Osteoblast (primary cell): ENCODE measurements at regions not wholly inside any gene's neighbourhood (a gene's known extent, or its start where the extent isn't known, plus 50 kb on each side); places are given as distances from the start of the nearest gene placed in this dataset.

ENCODE experiments used
- DNase-seq: peaks from one replicate; pipeline ENCODE4 v3.0.0; 2011; ENCODE audit warnings: low spot score, mixed read lengths; ENCODE audit not compliant: insufficient read length; ENCODE audit errors: missing footprints
- H2AFZ ChIP-seq: 2 replicates; pipeline ENCODE4 v1.6.0; 2011; ENCODE audit warnings: mild to moderate bottlenecking, low read length
- H3K27ac ChIP-seq: 2 replicates; pipeline ENCODE4 v1.5.1; 2011; ENCODE audit warnings: mild to moderate bottlenecking, low read depth, low read length, moderate library complexity
- H3K27me3 ChIP-seq: 2 replicates; pipeline ENCODE4 v1.6.0; 2012; ENCODE audit warnings: mild to moderate bottlenecking, control low read depth, inconsistent platforms, low read length, moderate library complexity; ENCODE audit not compliant: insufficient read depth
- H3K36me3 ChIP-seq: 2 replicates; pipeline ENCODE4 v1.5.1; 2011; ENCODE audit warnings: mild to moderate bottlenecking, low read length, control low read depth, moderate library complexity; ENCODE audit not compliant: insufficient read depth
- H3K4me1 ChIP-seq: 2 replicates; pipeline ENCODE4 v1.5.1; 2011; ENCODE audit warnings: mild to moderate bottlenecking, low read length, control low read depth, moderate library complexity; ENCODE audit not compliant: insufficient read depth
- H3K4me2 ChIP-seq: 2 replicates; pipeline ENCODE4 v1.6.0; 2011; ENCODE audit warnings: mild to moderate bottlenecking, low read length; ENCODE audit not compliant: insufficient read depth
- H3K4me3 ChIP-seq: fragments of 200-600 bp; sonication (generic); 3 replicates; pipeline ENCODE4 v1.5.1; 2012; ENCODE audit warnings: mild to moderate bottlenecking, low read length, inconsistent platforms; ENCODE audit not compliant: insufficient read depth
- H3K79me2 ChIP-seq: 2 replicates; pipeline ENCODE4 v1.6.0; 2012; ENCODE audit warnings: mild to moderate bottlenecking, low read length, control low read depth, inconsistent platforms; ENCODE audit not compliant: insufficient read depth
- H3K9me3 ChIP-seq: 2 replicates; pipeline ENCODE4 v1.5.1; 2011; ENCODE audit warnings: low read depth, low read length, control low read depth
- H4K20me1 ChIP-seq: 2 replicates; pipeline ENCODE4 v1.6.0; 2012; ENCODE audit warnings: mild to moderate bottlenecking, low read length, control low read depth; ENCODE audit not compliant: insufficient read depth
- TF ChIP-seq, protein P1 (sequence below): IDR thresholded peaks from 2 replicates; pipeline ENCODE4 v1.5.1; 2011; ENCODE audit warnings: mild to moderate bottlenecking, low read depth, low read length, moderate library complexity; ENCODE audit errors: extremely low read depth

DNA sequence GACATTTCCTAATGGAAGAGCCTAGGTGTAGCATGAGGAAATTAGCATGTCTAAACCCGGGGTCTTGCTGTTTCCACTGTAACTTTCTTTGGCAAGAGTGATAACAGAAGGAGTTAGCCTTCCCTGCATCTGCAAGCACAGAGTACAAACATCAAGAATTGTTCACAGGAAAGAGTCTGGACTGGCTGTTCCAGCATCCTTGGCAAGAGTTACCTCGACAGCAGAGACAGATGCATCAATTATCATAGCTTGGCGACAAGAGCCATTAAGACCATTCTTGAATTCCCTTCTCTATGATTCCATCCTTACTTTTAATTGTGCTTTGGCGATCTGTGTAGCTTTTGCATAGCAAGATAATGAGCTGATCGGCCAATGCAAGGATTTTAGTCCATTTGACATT, 82.8 kb upstream of the RALGPS2 start:
- Histone ChIP-seq H2AFZ (no peak overlapping the region), H4K20me1 (no peaks in the 10 kb centered on the region), H3K27ac (no peak overlapping the region), H3K27me3 (no peaks in the 10 kb centered on the region), H3K79me2 (no peaks in the 10 kb centered on the region), H3K4me2 (no peak overlapping the region), H3K4me1 (peaks cover 44% of the 10 kb centered on the region), H3K4me3 (no peak overlapping the region), H3K9me3 (no peaks in the 10 kb centered on the region), H3K36me3 (no peaks in the 10 kb centered on the region)
- no peak for DNase-seq
- TF ChIP-seq, protein P1, sequence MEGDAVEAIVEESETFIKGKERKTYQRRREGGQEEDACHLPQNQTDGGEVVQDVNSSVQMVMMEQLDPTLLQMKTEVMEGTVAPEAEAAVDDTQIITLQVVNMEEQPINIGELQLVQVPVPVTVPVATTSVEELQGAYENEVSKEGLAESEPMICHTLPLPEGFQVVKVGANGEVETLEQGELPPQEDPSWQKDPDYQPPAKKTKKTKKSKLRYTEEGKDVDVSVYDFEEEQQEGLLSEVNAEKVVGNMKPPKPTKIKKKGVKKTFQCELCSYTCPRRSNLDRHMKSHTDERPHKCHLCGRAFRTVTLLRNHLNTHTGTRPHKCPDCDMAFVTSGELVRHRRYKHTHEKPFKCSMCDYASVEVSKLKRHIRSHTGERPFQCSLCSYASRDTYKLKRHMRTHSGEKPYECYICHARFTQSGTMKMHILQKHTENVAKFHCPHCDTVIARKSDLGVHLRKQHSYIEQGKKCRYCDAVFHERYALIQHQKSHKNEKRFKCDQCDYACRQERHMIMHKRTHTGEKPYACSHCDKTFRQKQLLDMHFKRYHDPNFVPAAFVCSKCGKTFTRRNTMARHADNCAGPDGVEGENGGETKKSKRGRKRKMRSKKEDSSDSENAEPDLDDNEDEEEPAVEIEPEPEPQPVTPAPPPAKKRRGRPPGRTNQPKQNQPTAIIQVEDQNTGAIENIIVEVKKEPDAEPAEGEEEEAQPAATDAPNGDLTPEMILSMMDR: no peak

DNA sequence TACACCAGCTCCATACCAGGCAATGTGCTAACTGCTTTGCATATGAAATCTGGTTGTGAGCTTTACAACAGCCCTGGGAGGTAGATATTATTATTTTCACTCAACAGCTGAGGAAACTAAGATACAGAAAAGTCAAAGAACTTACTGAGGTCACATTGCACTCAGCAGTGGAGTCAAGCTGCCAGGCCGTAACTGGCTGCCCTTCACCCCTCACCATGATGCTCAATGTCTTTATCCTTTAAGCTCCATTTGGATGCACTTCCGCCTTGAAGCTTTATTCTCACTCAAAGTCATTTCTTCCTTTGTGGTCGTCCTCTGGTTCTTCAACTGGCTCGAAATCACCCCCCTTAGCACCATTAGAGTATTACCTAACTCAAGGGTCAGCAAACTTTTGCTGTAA, 81.7 kb upstream of the RALGPS2 start:
- H3K4me3 ChIP-seq: no peak overlapping the region
- no peak overlapping the region for H3K4me2 ChIP-seq
- H3K27me3 ChIP-seq: no peaks in the 10 kb centered on the region
- no peaks in the 10 kb centered on the region for H4K20me1 ChIP-seq
- H3K4me1 ChIP-seq: peaks cover 44% of the 10 kb centered on the region
- TF ChIP-seq, protein P1: no peak
- H3K36me3 ChIP-seq: no peaks in the 10 kb centered on the region
- no peak overlapping the region for H2AFZ ChIP-seq
- no peaks in the 10 kb centered on the region for H3K79me2 ChIP-seq
- H3K27ac ChIP-seq: no peak overlapping the region
- DNase-seq: no peak
- H3K9me3 ChIP-seq: no peaks in the 10 kb centered on the region

DNA sequence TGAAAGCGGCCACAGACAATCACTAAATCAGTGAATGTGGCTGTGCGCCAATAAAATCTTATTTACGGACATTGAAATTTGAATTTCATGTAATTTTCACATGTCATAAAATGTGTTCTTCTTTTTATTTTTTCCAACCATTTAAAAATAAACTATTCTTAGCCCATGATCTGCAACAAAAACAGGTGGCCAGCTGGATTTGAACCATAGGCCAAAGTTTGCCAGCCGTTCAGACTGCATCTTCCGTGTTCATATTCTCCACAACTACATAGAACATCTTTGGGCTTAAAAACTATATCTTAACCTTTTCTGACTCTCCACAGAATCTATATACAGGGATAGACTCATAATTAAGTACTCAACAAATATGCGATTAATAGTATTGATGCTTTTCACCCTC, 81.2 kb upstream of the RALGPS2 start:
- TF ChIP-seq, protein P1: no peak
- no peak overlapping the region for H3K27ac ChIP-seq

DNA sequence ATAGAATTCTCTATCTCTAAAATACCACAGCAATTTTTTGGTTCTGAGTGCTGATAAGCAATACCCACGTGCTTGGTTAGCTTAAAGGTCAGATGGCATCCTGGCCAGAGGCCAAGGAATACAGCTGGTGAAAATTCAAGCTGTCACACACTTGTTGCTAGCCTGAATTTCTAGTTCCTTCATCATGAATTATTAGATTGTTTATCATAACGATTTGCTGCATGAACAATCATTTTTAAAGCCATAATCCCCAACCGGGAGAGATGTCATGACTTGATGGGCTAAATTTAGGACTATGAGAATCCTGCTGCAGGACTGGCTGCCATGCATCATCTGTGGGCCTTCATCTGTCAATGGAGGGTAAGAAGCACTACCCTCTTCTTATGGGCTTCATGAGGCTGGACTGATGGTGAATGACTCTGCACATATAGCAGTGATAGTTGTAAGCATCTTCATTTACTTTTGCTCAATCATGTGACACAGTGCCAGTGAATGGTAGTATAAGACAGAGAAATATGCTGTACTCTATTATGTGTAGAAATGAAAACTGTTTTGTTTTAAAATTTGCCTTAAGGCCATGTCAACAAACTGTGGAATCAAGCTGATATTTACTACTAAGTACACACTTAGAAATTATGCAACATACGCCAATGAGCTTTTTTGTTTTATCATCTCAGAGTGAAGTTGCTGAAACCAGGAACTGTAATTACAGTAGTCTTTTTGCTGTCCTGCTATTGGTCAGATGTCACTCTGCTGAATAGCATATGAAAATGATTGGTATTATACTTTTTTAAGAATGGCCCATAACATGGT, 80.5 kb upstream of the RALGPS2 start:
- Histone ChIP-seq H3K27me3 (no peaks in the 10 kb centered on the region), H4K20me1 (no peaks in the 10 kb centered on the region), H3K79me2 (no peaks in the 10 kb centered on the region), H3K4me1 (peaks cover 37% of the 10 kb centered on the region), H3K36me3 (no peaks in the 10 kb centered on the region), H3K27ac (no peak overlapping the region), H3K9me3 (no peaks in the 10 kb centered on the region), H2AFZ (no peak overlapping the region), H3K4me3 (no peak overlapping the region), H3K4me2 (no peak overlapping the region)
- TF ChIP-seq, protein P1: no peak
- DNase-seq: peak; percentile 53

More for the DNA sequence above, 81.2 kb upstream of the RALGPS2 start:
- Histone ChIP-seq H3K79me2 (no peaks in the 10 kb centered on the region), H3K27me3 (no peaks in the 10 kb centered on the region), H4K20me1 (no peaks in the 10 kb centered on the region), H3K9me3 (no peaks in the 10 kb centered on the region), H3K36me3 (no peaks in the 10 kb centered on the region), H3K4me1 (peaks cover 44% of the 10 kb centered on the region), H3K4me2 (no peak overlapping the region), H3K4me3 (no peak overlapping the region), H2AFZ (no peak overlapping the region)
- no peak for DNase-seq
